ENCODE measurements at regions not wholly inside any gene's neighbourhood (a gene's known extent, or its start where the extent isn't known, plus 50 kb on each side); places are given as distances from the start of the nearest gene placed in this dataset.

- H3K4me1 Mint-ChIP-seq (ENCODE audit: low read depth) = peaks cover 10% of the 10 kb centered on the region
- intact Hi-C loops (cut with micrococcal nuclease) = no loop called here
- H3K36me3 Mint-ChIP-seq (ENCODE audit: low read depth) = no peaks in the 10 kb centered on the region
- no peak overlapping the region for H3K27ac Mint-ChIP-seq
- H3K9me3 Mint-ChIP-seq = no peaks in the 10 kb centered on the region
- H3K4me3 Mint-ChIP-seq = no peak overlapping the region
- H3K27me3 Mint-ChIP-seq = no peaks in the 10 kb centered on the region
Measured at GRCh38 chr3:154967090-154967489, 113.0 kb upstream of the MME start.

- H3K27ac Mint-ChIP-seq = no peak overlapping the region
- intact Hi-C loops (cut with micrococcal nuclease) = loop anchor here (10.0 kb wide), 1 partner anchor 748 kb away; no protein-coding TSS in a partner anchor
- H3K4me1 Mint-ChIP-seq (ENCODE audit: low read depth) = no peaks in the 10 kb centered on the region
- H3K36me3 Mint-ChIP-seq (ENCODE audit: low read depth) = no peaks in the 10 kb centered on the region
- H3K27me3 Mint-ChIP-seq = no peaks in the 10 kb centered on the region
- H3K9me3 Mint-ChIP-seq = peaks cover 13% of the 10 kb centered on the region
- no peak overlapping the region for H3K4me3 Mint-ChIP-seq
Measured at GRCh38 chr3:154956815-154957214, 123.3 kb upstream of the MME start.

- Mint-ChIP-seq H3K27ac (no peak overlapping the region), H3K4me3 (no peak overlapping the region), H3K9me3 (peaks cover 13% of the 10 kb centered on the region), H3K27me3 (no peaks in the 10 kb centered on the region), H3K4me1 (ENCODE audit: low read depth) (no peaks in the 10 kb centered on the region), H3K36me3 (ENCODE audit: low read depth) (no peaks in the 10 kb centered on the region)
- intact Hi-C loops (cut with micrococcal nuclease) = loop anchor here (10.0 kb wide), 1 partner anchor 749 kb away; no protein-coding TSS in a partner anchor
Measured at GRCh38 chr3:154955907-154956533, 124.1 kb upstream of the MME start.

- H3K27me3 Mint-ChIP-seq = no peaks in the 10 kb centered on the region
- peaks cover 13% of the 10 kb centered on the region for H3K9me3 Mint-ChIP-seq
- no peak overlapping the region for H3K4me3 Mint-ChIP-seq
- H3K36me3 Mint-ChIP-seq (ENCODE audit: low read depth) = no peaks in the 10 kb centered on the region
- H3K27ac Mint-ChIP-seq = no peak overlapping the region
- no peaks in the 10 kb centered on the region for H3K4me1 Mint-ChIP-seq (ENCODE audit: low read depth)
- intact Hi-C loops (cut with micrococcal nuclease) = loop anchor here (1.0 to 10.0 kb wide), 2 partner anchors 369 to 750 kb away; no protein-coding TSS in a partner anchor
Measured at GRCh38 chr3:154954757-154955156, 125.4 kb upstream of the MME start.

- intact Hi-C loops (cut with micrococcal nuclease) = loop anchor here (10.0 kb wide), 1 partner anchor 751 kb away; no protein-coding TSS in a partner anchor
- Mint-ChIP-seq H3K4me3 (no peak overlapping the region), H3K9me3 (peaks cover 13% of the 10 kb centered on the region), H3K27ac (no peak overlapping the region), H3K36me3 (ENCODE audit: low read depth) (no peaks in the 10 kb centered on the region), H3K27me3 (no peaks in the 10 kb centered on the region), H3K4me1 (ENCODE audit: low read depth) (no peaks in the 10 kb centered on the region)
Measured at GRCh38 chr3:154953538-154953937, 126.6 kb upstream of the MME start.

GRCh38 chr3:154952553-154952952, 127.6 kb upstream of the MME start:
- H3K4me3 Mint-ChIP-seq = no peak overlapping the region
- H3K9me3 Mint-ChIP-seq = peaks cover 5% of the 10 kb centered on the region
- no peaks in the 10 kb centered on the region for H3K36me3 Mint-ChIP-seq (ENCODE audit: low read depth)
- H3K27ac Mint-ChIP-seq = no peak overlapping the region
- intact Hi-C loops (cut with micrococcal nuclease) = loop anchor here (10.0 kb wide), 1 partner anchor 752 kb away; no protein-coding TSS in a partner anchor
- H3K27me3 Mint-ChIP-seq = no peaks in the 10 kb centered on the region
- no peaks in the 10 kb centered on the region for H3K4me1 Mint-ChIP-seq (ENCODE audit: low read depth)

GRCh38 chr3:154943981-154944380, 136.1 kb upstream of the MME start:
- Mint-ChIP-seq H3K9me3 (peaks cover 20% of the 10 kb centered on the region), H3K4me3 (no peak overlapping the region), H3K27me3 (no peaks in the 10 kb centered on the region), H3K36me3 (ENCODE audit: low read depth) (no peaks in the 10 kb centered on the region), H3K4me1 (ENCODE audit: low read depth) (no peaks in the 10 kb centered on the region), H3K27ac (no peak overlapping the region)
- intact Hi-C loops (cut with micrococcal nuclease) = no loop called here

- H3K9me3 Mint-ChIP-seq = peaks cover 20% of the 10 kb centered on the region
- intact Hi-C loops (cut with micrococcal nuclease) = no loop called here
- no peaks in the 10 kb centered on the region for H3K27me3 Mint-ChIP-seq
- no peak overlapping the region for H3K27ac Mint-ChIP-seq
- H3K4me1 Mint-ChIP-seq (ENCODE audit: low read depth) = no peaks in the 10 kb centered on the region
- no peaks in the 10 kb centered on the region for H3K36me3 Mint-ChIP-seq (ENCODE audit: low read depth)
- no peak overlapping the region for H3K4me3 Mint-ChIP-seq
Measured at GRCh38 chr3:154942827-154943226, 137.3 kb upstream of the MME start.

- H3K9me3 Mint-ChIP-seq = peaks cover 14% of the 10 kb centered on the region
- H3K36me3 Mint-ChIP-seq (ENCODE audit: low read depth) = no peaks in the 10 kb centered on the region
- no peaks in the 10 kb centered on the region for H3K27me3 Mint-ChIP-seq
- no peak overlapping the region for H3K4me3 Mint-ChIP-seq
- intact Hi-C loops (cut with micrococcal nuclease) = no loop called here
- no peak overlapping the region for H3K27ac Mint-ChIP-seq
- H3K4me1 Mint-ChIP-seq (ENCODE audit: low read depth) = no peaks in the 10 kb centered on the region
Measured at GRCh38 chr3:154936196-154936595, 143.9 kb upstream of the MME start.

- no peaks in the 10 kb centered on the region for H3K4me1 Mint-ChIP-seq (ENCODE audit: low read depth)
- no peaks in the 10 kb centered on the region for H3K27me3 Mint-ChIP-seq
- intact Hi-C loops (cut with micrococcal nuclease) = no loop called here
- no peak overlapping the region for H3K27ac Mint-ChIP-seq
- no peaks in the 10 kb centered on the region for H3K36me3 Mint-ChIP-seq (ENCODE audit: low read depth)
- H3K9me3 Mint-ChIP-seq = no peaks in the 10 kb centered on the region
- H3K4me3 Mint-ChIP-seq = no peak overlapping the region
Measured at GRCh38 chr3:154933581-154933980, 146.5 kb upstream of the MME start.

- Mint-ChIP-seq H3K27me3 (no peaks in the 10 kb centered on the region), H3K4me3 (no peak overlapping the region), H3K9me3 (no peaks in the 10 kb centered on the region), H3K36me3 (ENCODE audit: low read depth) (no peaks in the 10 kb centered on the region), H3K4me1 (ENCODE audit: low read depth) (no peaks in the 10 kb centered on the region), H3K27ac (no peak overlapping the region)
- intact Hi-C loops (cut with micrococcal nuclease) = no loop called here
Measured at GRCh38 chr3:154932633-154933032, 147.5 kb upstream of the MME start.

GRCh38 chr3:154931484-154931883, 148.6 kb upstream of the MME start:
- H3K27me3 Mint-ChIP-seq = no peaks in the 10 kb centered on the region
- no peak overlapping the region for H3K4me3 Mint-ChIP-seq
- H3K36me3 Mint-ChIP-seq (ENCODE audit: low read depth) = no peaks in the 10 kb centered on the region
- H3K27ac Mint-ChIP-seq = no peak overlapping the region
- intact Hi-C loops (cut with micrococcal nuclease) = no loop called here
- no peaks in the 10 kb centered on the region for H3K4me1 Mint-ChIP-seq (ENCODE audit: low read depth)
- no peaks in the 10 kb centered on the region for H3K9me3 Mint-ChIP-seq

GRCh38 chr3:154926721-154927120, 153.4 kb upstream of the MME start:
- Mint-ChIP-seq H3K4me1 (ENCODE audit: low read depth) (no peaks in the 10 kb centered on the region), H3K27ac (no peak overlapping the region), H3K4me3 (no peak overlapping the region), H3K9me3 (peaks cover 6% of the 10 kb centered on the region), H3K27me3 (no peaks in the 10 kb centered on the region), H3K36me3 (ENCODE audit: low read depth) (no peaks in the 10 kb centered on the region)
- intact Hi-C loops (cut with micrococcal nuclease) = no loop called here

GRCh38 chr3:154921351-154921750, 158.8 kb upstream of the MME start:
- no peaks in the 10 kb centered on the region for H3K27me3 Mint-ChIP-seq
- no peak overlapping the region for H3K27ac Mint-ChIP-seq
- H3K9me3 Mint-ChIP-seq = peaks cover 21% of the 10 kb centered on the region
- no peak overlapping the region for H3K4me3 Mint-ChIP-seq
- intact Hi-C loops (cut with micrococcal nuclease) = no loop called here
- H3K4me1 Mint-ChIP-seq (ENCODE audit: low read depth) = no peaks in the 10 kb centered on the region
- no peaks in the 10 kb centered on the region for H3K36me3 Mint-ChIP-seq (ENCODE audit: low read depth)

GRCh38 chr3:154919226-154919625, 160.9 kb upstream of the MME start:
- no peaks in the 10 kb centered on the region for H3K27me3 Mint-ChIP-seq
- no peaks in the 10 kb centered on the region for H3K36me3 Mint-ChIP-seq (ENCODE audit: low read depth)
- H3K27ac Mint-ChIP-seq = no peak overlapping the region
- no peak overlapping the region for H3K4me3 Mint-ChIP-seq
- peaks cover 34% of the 10 kb centered on the region for H3K9me3 Mint-ChIP-seq
- intact Hi-C loops (cut with micrococcal nuclease) = no loop called here
- no peaks in the 10 kb centered on the region for H3K4me1 Mint-ChIP-seq (ENCODE audit: low read depth)

All from dendritic cell treated with granulocyte-macrophage colony-stimulating factor and Interleukin-4, amounts not matched to agents 40 ng/mL and 50 ng/mL, for 4 days (primary cell).